Lung (tissue), 11 donors: ENCODE measurements at regions not wholly inside any gene's neighbourhood (a gene's known extent, or its start where the extent isn't known, plus 50 kb on each side); places are given as distances from the start of the nearest gene placed in this dataset.

Experiments used
- ATAC-seq: fragments of 200-7000 bp; cut with Tn5 transposase; one replicate; pipeline ENCODE4 v1.9.1; 2020; ENCODE audit warnings: moderate number of reproducible peaks; ENCODE audit not compliant: insufficient read depth, low FRiP score
- DNase-seq, 3 donors: peaks; one replicate each; pipeline ENCODE4 v3.0.0-alpha.2; 2013 to 2017
- H3K27ac ChIP-seq, 2 donors: one replicate each; pipeline ENCODE4 v1.5.1; 2013; ENCODE audit warnings: mild to moderate bottlenecking in 2 of 2, moderate library complexity in 2 of 2, control low read depth in 1 of 2, inconsistent platforms in 1 of 2, low read depth in 1 of 2, low read length in 1 of 2
- H3K27me3 ChIP-seq, 3 donors: one replicate each; pipeline ENCODE4 v1.5.1; 2013; ENCODE audit warnings: low read length in 2 of 3; ENCODE audit not compliant: control insufficient read depth in 3 of 3, insufficient read depth in 3 of 3
- H3K36me3 ChIP-seq, 4 donors: one replicate each; pipeline ENCODE4 v1.5.1; 2013; ENCODE audit warnings: low read length in 4 of 4, mild to moderate bottlenecking in 1 of 4, moderate library complexity in 1 of 4; ENCODE audit not compliant: control insufficient read depth in 4 of 4, insufficient read depth in 4 of 4
- H3K4me1 ChIP-seq, 5 donors: one replicate each; pipeline ENCODE4 v1.5.1; 2013; ENCODE audit warnings: low read length in 5 of 5, mild to moderate bottlenecking in 2 of 5, moderate library complexity in 1 of 5; ENCODE audit not compliant: control insufficient read depth in 5 of 5, insufficient read depth in 5 of 5
- H3K4me3 ChIP-seq: one replicate; pipeline ENCODE4 v1.5.1; 2013; ENCODE audit warnings: mild to moderate bottlenecking, control low read depth, moderate library complexity
- H3K9ac ChIP-seq, 2 donors: one replicate each; pipeline ENCODE4 v1.5.1; 2013; ENCODE audit warnings: low read length in 2 of 2, control low read depth in 1 of 2; ENCODE audit not compliant: insufficient read depth in 1 of 2
- H3K9me3 ChIP-seq, 4 donors: one replicate each; pipeline ENCODE4 v1.5.1; 2013; ENCODE audit warnings: low read length in 3 of 4, mild to moderate bottlenecking in 1 of 4, moderate library complexity in 1 of 4; ENCODE audit not compliant: control insufficient read depth in 4 of 4, insufficient read depth in 3 of 4
- CTCF ChIP-seq: IDR thresholded peaks from 2 replicates; pipeline ENCODE4 v1.5.1; 2012; ENCODE audit warnings: mild to moderate bottlenecking; ENCODE audit errors: control extremely low read depth, extremely low read depth
- WGBS, 2 donors: extraction: QIAGEN DNeasy Blood & Tissue Kit; methylation state at CpG; one replicate each; pipeline ENCODE4 v1.1.7; 2013; 5-methylcytosine and 5-hydroxymethylcytosine counted together
- donor health status: control.
- donor health status: control.
- donor health status: Bipolar disorder and iron deficiency.
- donor health status: healthy.
- donor health status: DM: yes; HTN: yes; CAD: no.

DNA sequence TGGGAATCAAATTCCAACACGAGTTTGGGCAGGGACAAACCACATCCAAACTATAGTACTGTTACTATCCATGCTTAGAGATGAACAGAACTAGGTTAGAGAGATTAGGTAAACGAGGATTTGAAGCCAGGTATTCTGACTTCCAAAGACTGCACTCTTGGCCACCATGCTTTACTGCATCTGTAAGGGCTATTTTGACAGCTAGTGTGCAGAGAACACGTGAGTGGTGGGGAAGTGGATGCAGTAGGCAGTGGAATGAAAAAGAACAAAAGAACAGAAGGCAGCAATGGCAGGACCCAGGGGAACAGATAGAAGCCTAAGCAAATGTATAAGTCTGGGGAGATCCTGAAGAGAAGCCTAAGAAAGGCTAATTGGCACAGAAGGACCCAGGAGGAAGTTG lies 59.1 kb upstream of the GJA8 start:
- Histone ChIP-seq H3K9me3 (peaks cover 0 to 3% (median 0%) of the 10 kb centered on the region in 4 donors), H3K9ac (no peak overlapping the region), H3K4me3 (no peak overlapping the region), H3K36me3 (no peaks in the 10 kb centered on the region), H3K27me3 (peaks cover 0 to 44% (median 0%) of the 10 kb centered on the region in 3 donors), H3K4me1 (peaks cover 0 to 5% (median 0%) of the 10 kb centered on the region in 5 donors), H3K27ac (no peak overlapping the region)
- DNase-seq: no peak
- no peak for TF ChIP-seq CTCF
- no peak for ATAC-seq
- WGBS, 2 donors: 82 to 86% methylated on average over 3 of the region's 3 CpGs

GRCh38 chr1:147847831-147848230 lies 54.8 kb upstream of the GJA8 start:
- Histone ChIP-seq H3K4me3 (no peak overlapping the region), H3K9ac (no peak overlapping the region), H3K36me3 (no peaks in the 10 kb centered on the region), H3K9me3 (no peaks in the 10 kb centered on the region), H3K27ac (no peak overlapping the region), H3K27me3 (peaks cover 0 to 46% (median 2%) of the 10 kb centered on the region in 3 donors), H3K4me1 (peaks cover 0 to 5% (median 0%) of the 10 kb centered on the region in 5 donors)
- DNase-seq (no peak), ATAC-seq (no peak)
- TF ChIP-seq CTCF: no peak
- WGBS, 2 donors: 70 to 87% methylated on average over 1 of the region's 1 CpG

GRCh38 chr1:147849098-147849895 lies 53.3 kb upstream of the GJA8 start:
- Histone ChIP-seq H3K27me3 (peaks cover 0 to 34% (median 2%) of the 10 kb centered on the region in 3 donors), H3K9me3 (no peaks in the 10 kb centered on the region), H3K4me1 (peaks cover 0 to 6% (median 4%) of the 10 kb centered on the region in 5 donors), H3K9ac (no peak overlapping the region), H3K4me3 (no peak overlapping the region), H3K27ac (no peak overlapping the region), H3K36me3 (no peaks in the 10 kb centered on the region)
- TF ChIP-seq CTCF: no peak
- 74 to 79% methylated on average over 4 of the region's 4 CpGs for WGBS, 2 donors
- DNase-seq (peak in 1 of 3 donors; percentile 17), ATAC-seq (peak; percentile 73)
